ENCODE measurements at regions not wholly inside any gene's neighbourhood (a gene's known extent, or its start where the extent isn't known, plus 50 kb on each side); places are given as distances from the start of the nearest gene placed in this dataset.

DNA sequence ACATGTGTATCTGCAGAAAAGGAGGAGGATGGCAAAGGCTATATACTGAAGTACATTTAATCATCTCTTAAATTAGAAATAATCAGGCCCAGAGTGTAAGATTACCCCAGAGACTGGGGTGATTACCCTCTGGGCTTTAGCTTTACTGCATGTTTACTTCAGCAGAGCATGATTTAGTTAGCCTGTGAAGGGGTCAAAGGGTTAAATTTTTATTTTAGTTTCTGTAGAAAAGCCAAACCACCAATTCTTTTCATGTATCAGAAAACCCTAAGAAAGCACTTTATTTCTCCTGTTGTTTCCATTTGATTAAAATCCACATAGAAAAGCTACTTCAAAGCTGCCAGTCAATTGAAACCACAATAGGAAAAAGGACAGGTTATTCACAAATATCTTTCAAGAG lies 101.5 kb upstream of the LSM8 start:
- Histone ChIP-seq H4K20me1 (ENCODE audit: control insufficient read depth, insufficient read depth, low read depth, low read length) (no peaks in the 10 kb centered on the region), H3K4me2 (ENCODE audit: low read length) (no peak overlapping the region)
- TF ChIP-seq CTCF (IDR thresholded peaks at IDR 0.05; ENCODE audit: low read depth, low read length, poor library complexity, severe bottlenecking), result no peak
- no peak for TF ChIP-seq EZH2phosphoT487 (IDR thresholded peaks at IDR 0.05; ENCODE audit: borderline replicate concordance, low read length)

GRCh38 chr7:118085000-118085399 lies 99.0 kb upstream of the LSM8 start:
- Histone ChIP-seq H3F3A (ENCODE audit: control insufficient read depth, insufficient read depth) (no peaks in the 10 kb centered on the region), H4K20me1 (ENCODE audit: control insufficient read depth, insufficient read depth, low read depth, low read length) (no peaks in the 10 kb centered on the region), H3K4me2 (ENCODE audit: low read length) (no peak overlapping the region), H3K4me1 (ENCODE audit: control insufficient read depth, low read length) (no peaks in the 10 kb centered on the region), H3K9me3 (ENCODE audit: control insufficient read depth, insufficient read depth, low read length) (no peaks in the 10 kb centered on the region), H3K27ac (ENCODE audit: low read depth, low read length) (no peak overlapping the region), H3K79me2 (ENCODE audit: control insufficient read depth, low read length) (no peaks in the 10 kb centered on the region), H3K36me3 (ENCODE audit: control insufficient read depth, low read length) (no peaks in the 10 kb centered on the region), H3K27me3 (ENCODE audit: control insufficient read depth, low read length) (peaks cover 3% of the 10 kb centered on the region; the same call in 1 of the 2 replicates), H3K4me3 (ENCODE audit: low read length) (no peak overlapping the region), H3K9me2 (replicated peaks; ENCODE audit: control insufficient read depth, low read length) (no peaks in the 10 kb centered on the region)
- no peak for TF ChIP-seq CTCF (IDR thresholded peaks at IDR 0.05; ENCODE audit: low read depth, low read length, poor library complexity, severe bottlenecking)
- no peak for TF ChIP-seq EZH2phosphoT487 (IDR thresholded peaks at IDR 0.05; ENCODE audit: borderline replicate concordance, low read length)

More for the DNA sequence above, 101.5 kb upstream of the LSM8 start:
- peaks cover 3% of the 10 kb centered on the region; the same call in 1 of the 2 replicates for H3K27me3 ChIP-seq (ENCODE audit: control insufficient read depth, low read length)
- H3K79me2 ChIP-seq (ENCODE audit: control insufficient read depth, low read length), result no peaks in the 10 kb centered on the region
- no peak overlapping the region for H3K4me3 ChIP-seq (ENCODE audit: low read length)
- no peak overlapping the region for H3K27ac ChIP-seq (ENCODE audit: low read depth, low read length)
- no peaks in the 10 kb centered on the region for H3K9me2 ChIP-seq (replicated peaks; ENCODE audit: control insufficient read depth, low read length)
- H3K9me3 ChIP-seq (ENCODE audit: control insufficient read depth, insufficient read depth, low read length), result no peaks in the 10 kb centered on the region
- no peaks in the 10 kb centered on the region for H3F3A ChIP-seq (ENCODE audit: control insufficient read depth, insufficient read depth)
- H3K36me3 ChIP-seq (ENCODE audit: control insufficient read depth, low read length), result no peaks in the 10 kb centered on the region
- H3K4me1 ChIP-seq (ENCODE audit: control insufficient read depth, low read length), result no peaks in the 10 kb centered on the region

DNA sequence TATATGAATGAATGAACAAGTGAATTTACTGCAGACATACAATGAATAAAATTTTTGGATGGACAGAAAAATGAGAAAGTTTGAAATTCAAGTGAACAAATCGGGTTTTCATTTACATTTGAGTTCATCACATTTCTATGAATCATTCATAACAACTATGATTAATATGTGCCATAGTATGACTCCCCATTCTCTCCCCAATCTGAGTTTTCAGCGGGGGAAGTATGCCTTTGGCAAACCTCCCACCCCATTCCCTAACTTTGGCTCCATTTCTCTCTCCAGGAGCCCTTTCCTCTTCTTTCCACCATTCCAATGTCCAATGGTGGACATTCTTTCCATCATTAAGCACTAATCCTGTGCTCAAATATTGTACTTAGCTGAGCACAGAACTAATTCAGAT lies 96.8 kb upstream of the LSM8 start:
- peaks cover 3% of the 10 kb centered on the region; the same call in 1 of the 2 replicates for H3K27me3 ChIP-seq (ENCODE audit: control insufficient read depth, low read length)
- H3K27ac ChIP-seq (ENCODE audit: low read depth, low read length), result no peak overlapping the region
- H3F3A ChIP-seq (ENCODE audit: control insufficient read depth, insufficient read depth), result no peaks in the 10 kb centered on the region
- H3K4me3 ChIP-seq (ENCODE audit: low read length), result no peak overlapping the region
- H3K9me3 ChIP-seq (ENCODE audit: control insufficient read depth, insufficient read depth, low read length), result no peaks in the 10 kb centered on the region
- TF ChIP-seq EZH2phosphoT487 (IDR thresholded peaks at IDR 0.05; ENCODE audit: borderline replicate concordance, low read length) (no peak), CTCF (IDR thresholded peaks at IDR 0.05; ENCODE audit: low read depth, low read length, poor library complexity, severe bottlenecking) (no peak)
- no peaks in the 10 kb centered on the region for H3K4me1 ChIP-seq (ENCODE audit: control insufficient read depth, low read length)
- no peaks in the 10 kb centered on the region for H4K20me1 ChIP-seq (ENCODE audit: control insufficient read depth, insufficient read depth, low read depth, low read length)
- no peaks in the 10 kb centered on the region for H3K9me2 ChIP-seq (replicated peaks; ENCODE audit: control insufficient read depth, low read length)
- no peak overlapping the region for H3K4me2 ChIP-seq (ENCODE audit: low read length)
- no peaks in the 10 kb centered on the region for H3K36me3 ChIP-seq (ENCODE audit: control insufficient read depth, low read length)
- no peaks in the 10 kb centered on the region for H3K79me2 ChIP-seq (ENCODE audit: control insufficient read depth, low read length)
